ENCODE measurements at regions not wholly inside any gene's neighbourhood (a gene's known extent, or its start where the extent isn't known, plus 50 kb on each side); places are given as distances from the start of the nearest gene placed in this dataset.

DNA sequence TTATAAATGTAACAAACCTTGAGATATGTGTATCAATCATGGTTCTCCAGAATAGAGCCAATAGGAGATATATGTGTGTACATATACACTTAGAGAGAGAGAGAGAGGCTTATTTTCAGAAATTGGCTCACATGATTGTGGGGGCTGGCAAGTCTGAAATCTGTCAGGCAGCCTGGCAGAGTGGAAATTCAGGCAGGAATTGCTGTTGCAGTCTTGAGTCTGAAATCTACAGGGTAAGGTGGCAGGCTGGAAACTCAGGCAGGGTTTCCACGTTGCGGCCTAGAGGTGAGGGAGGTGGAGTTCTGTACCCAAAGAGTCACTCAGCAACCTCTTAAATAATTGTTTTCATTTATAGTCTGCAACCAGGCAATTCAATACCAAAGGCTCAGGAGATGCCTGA is 218.4 kb downstream of the B3GLCT start:
- no peak for DNase-seq (ENCODE audit: low read depth, low spot score)
- Histone ChIP-seq H3K4me2 (ENCODE audit: control insufficient read depth, insufficient read depth) (no peak overlapping the region), H3K36me3 (ENCODE audit: control insufficient read depth in 2 of 2, insufficient read depth in 2 of 2, low read length in 1 of 2) (no peaks in the 10 kb centered on the region), H3K9ac (ENCODE audit: control insufficient read depth, insufficient read depth, low read length) (no peak overlapping the region), H3K27ac (ENCODE audit: control insufficient read depth, insufficient read depth) (no peak overlapping the region), H3K27me3 (replicated peaks in 1 of 2; ENCODE audit: control insufficient read depth in 2 of 2, insufficient read depth in 2 of 2, low read length in 1 of 2) (0 out of 4 replicates have a peak, but pooled peaks cover 0 to 3% of the 10 kb centered on the region in 2 experiments), H2AFZ (ENCODE audit: control insufficient read depth, low read depth, low read length) (no peak overlapping the region), H3K9me3 (replicated peaks; ENCODE audit: control insufficient read depth, insufficient read depth, low read length) (no peaks in the 10 kb centered on the region), H4K20me1 (ENCODE audit: control insufficient read depth, insufficient read depth) (no peaks in the 10 kb centered on the region), H3K4me3 (no peak overlapping the region), H3K4me1 (ENCODE audit: control insufficient read depth, insufficient read depth, low read length) (no peaks in the 10 kb centered on the region), H3K79me2 (ENCODE audit: control insufficient read depth, insufficient read depth, low read length) (no peaks in the 10 kb centered on the region)
- BruUV-seq (replicated peaks), result no TSS peak
- ChIA-PET CTCF (no interaction called here), POLR2A (no interaction called here), RAD21 (ENCODE audit: unreplicated experiment) (no interaction called here), SMC1A (ENCODE audit: uncharacterized antibody, unreplicated experiment) (no interaction called here)
- in situ Hi-C loops (cut with MboI), result no loop called here
- no peak for ATAC-seq
- intact Hi-C loops (cut with micrococcal nuclease; ENCODE audit: unreplicated experiment), result no loop called here
- TF ChIP-seq SRF (IDR thresholded peaks at IDR 0.05; ENCODE audit: low read depth in 2 of 2, low read length in 2 of 2), result no peak
- TF ChIP-seq CREM (IDR thresholded peaks at IDR 0.05; ENCODE audit: low read depth), result no peak
- TF ChIP-seq TCF12 (IDR thresholded peaks at IDR 0.05; ENCODE audit: low read depth, low read length), result no peak
- no peak for TF ChIP-seq CBFB (IDR thresholded peaks at IDR 0.05; ENCODE audit: low read depth)
- no peak for TF ChIP-seq SIN3A (IDR thresholded peaks at IDR 0.05; ENCODE audit: low read depth, low read length)
- TF ChIP-seq CEBPB (IDR thresholded peaks at IDR 0.05; ENCODE audit: borderline replicate concordance in 1 of 2, low read depth in 2 of 2, low read length in 2 of 2), result no peak
- no peak for TF ChIP-seq HDGF (IDR thresholded peaks at IDR 0.05)
- no peak for TF ChIP-seq POU2F2 (IDR thresholded peaks at IDR 0.05; ENCODE audit: borderline replicate concordance, low read depth, low read length)
- TF ChIP-seq TCF3 (IDR thresholded peaks at IDR 0.05; ENCODE audit: borderline replicate concordance, insufficient read depth, low read depth, low read length), result no peak
- no peak for TF ChIP-seq NFYB (IDR thresholded peaks at IDR 0.05; ENCODE audit: insufficient read depth, low read depth, low read length)
- WGBS (ENCODE audit: insufficient coverage, insufficient replicate concordance, low lambda C conversion rate, missing lambda C conversion rate), result 37% methylated on average over 2 of the region's 2 CpGs
- no peak for FAIRE-seq

All from GM12878 (cell line).